Keratinocyte (primary cell): ENCODE measurements at regions not wholly inside any gene's neighbourhood (a gene's known extent, or its start where the extent isn't known, plus 50 kb on each side); places are given as distances from the start of the nearest gene placed in this dataset.

Experiments used
- CTCF ChIP-seq, 3 experiments: IDR thresholded peaks in 1 of 3; conservative IDR thresholded peaks in 1 of 3; optimal IDR thresholded peaks in 1 of 3; 2 replicates in 2 of 3; 3 replicates in 1 of 3; pipeline versions ENCODE3 to v1.5.1; 2011; ENCODE audit warnings: low read length in 3 of 3, mild to moderate bottlenecking in 3 of 3, moderate library complexity in 2 of 3, control low read depth in 1 of 3, inconsistent platforms in 1 of 3; ENCODE audit not compliant: insufficient read depth in 2 of 3; ENCODE audit errors: extremely low read depth in 1 of 3
- EZH2 ChIP-seq: IDR thresholded peaks from one replicate; pipeline ENCODE4 v1.6.1; 2012; ENCODE audit warnings: inconsistent platforms, mild to moderate bottlenecking, low read length, moderate library complexity

GRCh38 chrX:40167850-40168479 is 70.2 kb upstream of the BCOR start:
- no peak for TF ChIP-seq CTCF (optimal IDR thresholded peaks at IDR 0.05 in 1 of 3, IDR thresholded peaks at IDR 0.05 in 1 of 3, conservative IDR thresholded peaks at IDR 0.05 in 1 of 3; ENCODE audit: extremely low read depth in 1 of 3, insufficient read depth in 2 of 3, low read length in 3 of 3)
- TF ChIP-seq EZH2, result no peak
